ENCODE measurements at regions not wholly inside any gene's neighbourhood (a gene's known extent, or its start where the extent isn't known, plus 50 kb on each side); places are given as distances from the start of the nearest gene placed in this dataset.

DNA sequence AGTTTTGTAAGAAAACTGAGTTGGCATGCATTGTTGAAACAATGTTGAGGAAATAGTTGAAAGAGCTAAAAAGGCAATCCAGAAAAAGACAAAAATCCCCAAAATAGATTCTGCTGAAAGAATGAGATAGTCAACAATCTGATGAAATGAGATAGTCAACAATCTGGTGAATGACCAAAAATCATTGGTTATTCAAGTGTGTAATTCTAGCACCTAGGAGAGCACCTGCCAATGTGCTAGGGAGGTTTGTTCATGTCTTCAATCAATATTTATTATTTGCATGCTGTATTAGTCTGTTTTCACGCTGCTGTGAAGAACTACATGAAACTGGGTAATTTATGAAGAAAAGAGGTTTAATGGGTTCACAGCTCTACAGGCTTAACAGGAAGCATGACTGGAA is 307.1 kb upstream of the HSF2 start:
- no peak for DNase-seq (ENCODE audit: low spot score)
- TF ChIP-seq, protein P1, sequence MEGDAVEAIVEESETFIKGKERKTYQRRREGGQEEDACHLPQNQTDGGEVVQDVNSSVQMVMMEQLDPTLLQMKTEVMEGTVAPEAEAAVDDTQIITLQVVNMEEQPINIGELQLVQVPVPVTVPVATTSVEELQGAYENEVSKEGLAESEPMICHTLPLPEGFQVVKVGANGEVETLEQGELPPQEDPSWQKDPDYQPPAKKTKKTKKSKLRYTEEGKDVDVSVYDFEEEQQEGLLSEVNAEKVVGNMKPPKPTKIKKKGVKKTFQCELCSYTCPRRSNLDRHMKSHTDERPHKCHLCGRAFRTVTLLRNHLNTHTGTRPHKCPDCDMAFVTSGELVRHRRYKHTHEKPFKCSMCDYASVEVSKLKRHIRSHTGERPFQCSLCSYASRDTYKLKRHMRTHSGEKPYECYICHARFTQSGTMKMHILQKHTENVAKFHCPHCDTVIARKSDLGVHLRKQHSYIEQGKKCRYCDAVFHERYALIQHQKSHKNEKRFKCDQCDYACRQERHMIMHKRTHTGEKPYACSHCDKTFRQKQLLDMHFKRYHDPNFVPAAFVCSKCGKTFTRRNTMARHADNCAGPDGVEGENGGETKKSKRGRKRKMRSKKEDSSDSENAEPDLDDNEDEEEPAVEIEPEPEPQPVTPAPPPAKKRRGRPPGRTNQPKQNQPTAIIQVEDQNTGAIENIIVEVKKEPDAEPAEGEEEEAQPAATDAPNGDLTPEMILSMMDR (IDR thresholded peaks at IDR 0.05): no peak
- Histone ChIP-seq H3K9me3 (no peaks in the 10 kb centered on the region), H3K36me3 (no peaks in the 10 kb centered on the region), H3K27me3 (no peaks in the 10 kb centered on the region), H3K4me3 (no peak overlapping the region), H3K4me1 (no peaks in the 10 kb centered on the region), H3K27ac (no peak overlapping the region)

DNA sequence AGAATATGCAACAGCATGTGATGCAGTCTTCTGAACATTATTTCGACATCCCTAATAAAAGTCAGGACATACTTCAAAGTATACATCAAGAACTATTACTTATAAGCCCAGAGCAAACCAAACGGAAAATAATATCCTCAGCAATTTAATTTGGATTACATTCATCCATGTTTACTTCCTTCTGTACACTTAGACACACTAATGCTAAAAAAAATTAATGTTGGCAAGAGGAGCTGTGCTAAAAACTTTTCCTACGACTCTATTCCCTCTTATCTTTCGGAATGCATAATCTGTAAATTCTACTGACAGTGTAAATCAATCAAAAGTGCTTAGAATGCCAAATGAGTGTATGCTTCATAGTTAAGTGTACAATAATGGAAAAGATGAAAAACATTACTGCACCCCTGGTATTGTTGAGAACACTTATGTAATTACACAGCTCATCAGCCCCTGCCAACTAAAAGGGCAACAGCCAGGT is 301.2 kb upstream of the HSF2 start:
- Histone ChIP-seq H3K9me3 (no peaks in the 10 kb centered on the region), H3K4me1 (no peaks in the 10 kb centered on the region), H3K4me3 (no peak overlapping the region), H3K27ac (no peak overlapping the region), H3K27me3 (no peaks in the 10 kb centered on the region), H3K36me3 (no peaks in the 10 kb centered on the region)
- DNase-seq (ENCODE audit: low spot score): no peak
- TF ChIP-seq, protein P1 (IDR thresholded peaks at IDR 0.05): no peak

DNA sequence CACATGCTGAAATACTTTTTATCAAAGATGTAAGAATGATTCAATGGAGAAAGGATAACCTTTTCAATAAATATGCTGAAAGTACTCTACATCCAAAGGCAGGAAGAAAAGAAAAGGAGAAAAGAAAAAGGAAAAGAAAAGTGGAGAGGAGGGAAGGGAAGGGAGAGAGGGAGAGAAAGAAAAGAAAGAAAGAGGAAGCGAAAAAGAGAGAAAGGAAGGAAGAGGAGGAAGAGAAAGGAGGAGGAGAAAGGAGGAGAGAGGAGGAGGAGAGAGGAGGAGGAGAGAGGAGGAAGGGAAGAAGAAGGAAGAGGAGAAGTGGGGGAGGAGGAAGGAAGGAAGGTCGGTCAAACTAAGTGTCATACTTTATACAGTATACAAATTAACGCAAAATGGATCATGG is 297.4 kb upstream of the HSF2 start:
- no peak for DNase-seq (ENCODE audit: low spot score)
- Histone ChIP-seq H3K4me1 (no peaks in the 10 kb centered on the region), H3K4me3 (no peak overlapping the region)

DNA sequence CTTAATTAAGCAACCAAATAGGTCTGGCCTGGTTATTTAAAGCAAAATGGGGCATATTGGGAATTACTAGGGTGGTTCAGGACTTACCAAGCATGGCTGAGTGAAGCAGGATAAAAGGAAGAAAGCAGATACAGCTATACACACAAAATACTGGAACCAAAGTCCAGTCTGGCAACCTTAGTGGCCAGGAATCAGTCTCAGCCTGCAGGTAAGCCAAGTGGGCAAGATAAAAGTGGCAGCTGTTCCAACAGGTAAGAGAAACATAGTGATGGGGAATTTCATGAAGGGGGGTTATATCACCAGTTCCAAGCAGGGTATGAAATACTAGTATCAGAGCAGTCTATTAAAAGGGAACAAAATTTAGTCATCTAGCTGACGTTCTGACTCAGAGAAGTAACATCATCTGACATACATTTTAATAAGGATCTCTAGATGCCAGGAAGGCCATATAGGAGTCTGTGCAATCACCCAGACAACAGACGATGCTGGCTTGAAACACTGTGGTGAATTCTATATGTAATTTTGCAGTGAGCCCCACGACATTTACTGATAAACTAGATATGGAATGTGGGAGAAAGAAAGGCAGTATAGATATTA is 292.1 kb upstream of the HSF2 start:
- no peaks in the 10 kb centered on the region for H3K36me3 ChIP-seq
- H3K4me3 ChIP-seq: no peak overlapping the region
- TF ChIP-seq, protein P1 (IDR thresholded peaks at IDR 0.05): no peak
- no peak for DNase-seq (ENCODE audit: low spot score)
- no peaks in the 10 kb centered on the region for H3K27me3 ChIP-seq
- no peak overlapping the region for H3K27ac ChIP-seq
- H3K9me3 ChIP-seq: no peaks in the 10 kb centered on the region
- H3K4me1 ChIP-seq: no peaks in the 10 kb centered on the region

More for the DNA sequence above, 297.4 kb upstream of the HSF2 start:
- Histone ChIP-seq H3K9me3 (no peaks in the 10 kb centered on the region), H3K36me3 (no peaks in the 10 kb centered on the region), H3K27ac (no peak overlapping the region), H3K27me3 (no peaks in the 10 kb centered on the region)
- TF ChIP-seq, protein P1 (IDR thresholded peaks at IDR 0.05): no peak

DNA sequence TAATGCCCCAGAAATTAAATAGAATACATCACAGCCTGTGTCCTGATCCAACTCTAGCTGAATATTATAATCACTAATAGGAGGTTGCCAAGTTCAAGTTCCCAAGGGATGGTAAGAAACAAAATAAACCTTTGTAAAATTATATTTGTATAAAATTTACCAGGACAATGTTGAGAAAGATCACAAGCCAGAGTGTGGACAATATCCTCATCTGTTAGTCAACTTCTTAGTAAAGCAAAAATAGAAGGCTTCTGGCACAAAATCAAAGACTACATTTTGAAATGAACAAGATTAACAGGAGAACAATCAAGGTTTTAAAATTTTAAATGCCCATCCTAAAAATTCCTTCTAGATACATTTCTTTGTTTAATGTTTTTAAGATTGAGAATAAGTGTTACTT is 290.4 kb upstream of the HSF2 start:
- H3K27ac ChIP-seq: no peak overlapping the region
- no peak overlapping the region for H3K4me3 ChIP-seq
- TF ChIP-seq, protein P1 (IDR thresholded peaks at IDR 0.05): no peak
- H3K4me1 ChIP-seq: no peaks in the 10 kb centered on the region
- no peak for DNase-seq (ENCODE audit: low spot score)
- no peaks in the 10 kb centered on the region for H3K27me3 ChIP-seq
- no peaks in the 10 kb centered on the region for H3K9me3 ChIP-seq
- no peaks in the 10 kb centered on the region for H3K36me3 ChIP-seq

DNA sequence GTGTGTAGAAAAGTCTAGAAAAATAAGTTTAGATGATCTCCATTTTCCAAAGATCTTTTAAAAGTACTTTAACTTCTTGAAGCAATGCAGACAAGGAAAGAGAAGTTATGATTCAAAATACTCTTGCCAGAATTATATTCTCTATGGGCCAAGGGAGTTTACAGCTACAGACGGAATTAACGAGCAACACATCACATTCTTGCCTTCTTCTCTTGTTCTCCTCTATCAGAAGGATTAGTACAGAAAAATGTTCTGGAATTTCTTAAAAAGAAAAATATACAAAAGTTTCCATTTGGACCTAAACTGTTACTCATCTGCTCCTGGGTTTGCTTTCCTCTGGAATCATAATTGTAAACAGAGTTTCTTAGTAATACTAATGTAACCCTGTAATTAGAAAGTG is 284.7 kb upstream of the HSF2 start:
- H3K4me1 ChIP-seq: no peaks in the 10 kb centered on the region
- no peaks in the 10 kb centered on the region for H3K9me3 ChIP-seq
- H3K4me3 ChIP-seq: no peak overlapping the region
- DNase-seq (ENCODE audit: low spot score): no peak
- TF ChIP-seq, protein P1 (IDR thresholded peaks at IDR 0.05): no peak
- no peaks in the 10 kb centered on the region for H3K27me3 ChIP-seq
- H3K36me3 ChIP-seq: no peaks in the 10 kb centered on the region
- H3K27ac ChIP-seq: no peak overlapping the region
